Stimulated activated naive CD8-positive, alpha-beta T cell treated with anti-CD3 and anti-CD28 coated beads, Interleukin-15, Interleukin-2, amounts not matched to agents 100 U/mL and 50 U/mL, for 24 hours (primary cell): ENCODE measurements at regions not wholly inside any gene's neighbourhood (a gene's known extent, or its start where the extent isn't known, plus 50 kb on each side); places are given as distances from the start of the nearest gene placed in this dataset.
"Not testable (repeated sequence)": the region's sequence is repeated elsewhere in the genome, so short reads cannot be mapped to it uniquely, and the experiment has no call there.

Source experiments
- ATAC-seq: fragments of 150-1000 bp; cut with Tn5 transposase; one replicate; pipeline ENCODE4 v1.10.0; 2021
- DNase-seq: peaks from one replicate; pipeline ENCODE4 v3.0.0; 2021

GRCh38 chr18:14190776-14191442 is 58.7 kb upstream of the ZNF519 start:
- not testable (repeated sequence) for DNase-seq
- peak; percentile 49 for ATAC-seq

GRCh38 chr18:14189858-14190257 is 57.6 kb upstream of the ZNF519 start:
- DNase-seq (no peak), ATAC-seq (peak; percentile 88)

GRCh38 chr18:14188751-14189406 is 56.6 kb upstream of the ZNF519 start:
- not testable (repeated sequence) for ATAC-seq, DNase-seq
